ENCODE measurements at regions not wholly inside any gene's neighbourhood (a gene's known extent, or its start where the extent isn't known, plus 50 kb on each side); places are given as distances from the start of the nearest gene placed in this dataset.
"Not testable (repeated sequence)": the region's sequence is repeated elsewhere in the genome, so short reads cannot be mapped to it uniquely, and the experiment has no call there.

GRCh38 chr5:118518720-118519119 lies 469.6 kb downstream of the DTWD2 start:
- H3K27me3 ChIP-seq (ENCODE audit: insufficient read depth, low read depth) = no peaks in the 10 kb centered on the region
- H3K36me3 ChIP-seq (ENCODE audit: insufficient read depth) = no peaks in the 10 kb centered on the region
- H4K20me1 ChIP-seq (ENCODE audit: insufficient read depth) = no peaks in the 10 kb centered on the region
- no peak overlapping the region for H3K27ac ChIP-seq
- H3K4me2 ChIP-seq = no peak overlapping the region
- no peak overlapping the region for H2AFZ ChIP-seq (ENCODE audit: low read depth)
- H3K9ac ChIP-seq = no peak overlapping the region
- no peaks in the 10 kb centered on the region for H3K79me2 ChIP-seq (ENCODE audit: insufficient read depth, low read depth)
- no peak for TF ChIP-seq CTCF (conservative IDR thresholded peaks at IDR 0.05; ENCODE audit: low read depth, low read length)
- H3K4me1 ChIP-seq (ENCODE audit: low read depth, poor library complexity, severe bottlenecking) = no peaks in the 10 kb centered on the region
- no peak overlapping the region for H3K4me3 ChIP-seq (IDR thresholded peaks at IDR 0.05; ENCODE audit: insufficient read depth, low read depth, low read length)

- Histone ChIP-seq H4K20me1 (ENCODE audit: insufficient read depth) (no peaks in the 10 kb centered on the region), H3K4me1 (ENCODE audit: low read depth, poor library complexity, severe bottlenecking) (no peaks in the 10 kb centered on the region), H3K4me3 (IDR thresholded peaks at IDR 0.05; ENCODE audit: insufficient read depth, low read depth, low read length) (no peak overlapping the region), H2AFZ (ENCODE audit: low read depth) (no peak overlapping the region), H3K36me3 (ENCODE audit: insufficient read depth) (no peaks in the 10 kb centered on the region), H3K9ac (no peak overlapping the region), H3K79me2 (ENCODE audit: insufficient read depth, low read depth) (no peaks in the 10 kb centered on the region), H3K27ac (no peak overlapping the region), H3K27me3 (ENCODE audit: insufficient read depth, low read depth) (no peaks in the 10 kb centered on the region), H3K4me2 (no peak overlapping the region)
- no peak for TF ChIP-seq CTCF (conservative IDR thresholded peaks at IDR 0.05; ENCODE audit: low read depth, low read length)
Measured at GRCh38 chr5:118511846-118512245, 476.5 kb downstream of the DTWD2 start.

GRCh38 chr5:118506217-118506852 lies 482.0 kb downstream of the DTWD2 start:
- TF ChIP-seq CTCF (conservative IDR thresholded peaks at IDR 0.05; ENCODE audit: low read depth, low read length) = no peak

GRCh38 chr5:118502232-118502631 lies 486.1 kb downstream of the DTWD2 start:
- not testable (repeated sequence) for H2AFZ ChIP-seq (ENCODE audit: low read depth); H3K79me2 ChIP-seq (ENCODE audit: insufficient read depth, low read depth); H3K4me3 ChIP-seq (IDR thresholded peaks at IDR 0.05; ENCODE audit: insufficient read depth, low read depth, low read length); H3K27me3 ChIP-seq (ENCODE audit: insufficient read depth, low read depth); H3K36me3 ChIP-seq (ENCODE audit: insufficient read depth); H3K4me1 ChIP-seq (ENCODE audit: low read depth, poor library complexity, severe bottlenecking); H4K20me1 ChIP-seq (ENCODE audit: insufficient read depth); H3K4me2 ChIP-seq; H3K9ac ChIP-seq; H3K27ac ChIP-seq

More at GRCh38 chr5:118506217-118506852, 482.0 kb downstream of the DTWD2 start:
- Histone ChIP-seq H3K4me2 (no peak overlapping the region), H4K20me1 (ENCODE audit: insufficient read depth) (no peaks in the 10 kb centered on the region), H3K36me3 (ENCODE audit: insufficient read depth) (no peaks in the 10 kb centered on the region), H3K79me2 (ENCODE audit: insufficient read depth, low read depth) (no peaks in the 10 kb centered on the region), H2AFZ (ENCODE audit: low read depth) (no peak overlapping the region), H3K27me3 (ENCODE audit: insufficient read depth, low read depth) (no peaks in the 10 kb centered on the region), H3K4me1 (ENCODE audit: low read depth, poor library complexity, severe bottlenecking) (no peaks in the 10 kb centered on the region), H3K27ac (no peak overlapping the region), H3K9ac (no peak overlapping the region), H3K4me3 (IDR thresholded peaks at IDR 0.05; ENCODE audit: insufficient read depth, low read depth, low read length) (no peak overlapping the region)

GRCh38 chr5:118491351-118491750 lies 497.0 kb downstream of the DTWD2 start:
- Histone ChIP-seq H3K36me3 (ENCODE audit: insufficient read depth) (no peaks in the 10 kb centered on the region), H2AFZ (ENCODE audit: low read depth) (no peak overlapping the region), H3K4me1 (ENCODE audit: low read depth, poor library complexity, severe bottlenecking) (no peaks in the 10 kb centered on the region), H3K4me2 (no peak overlapping the region), H4K20me1 (ENCODE audit: insufficient read depth) (no peaks in the 10 kb centered on the region), H3K9ac (no peak overlapping the region), H3K27me3 (ENCODE audit: insufficient read depth, low read depth) (no peaks in the 10 kb centered on the region), H3K79me2 (ENCODE audit: insufficient read depth, low read depth) (no peaks in the 10 kb centered on the region), H3K4me3 (IDR thresholded peaks at IDR 0.05; ENCODE audit: insufficient read depth, low read depth, low read length) (no peak overlapping the region), H3K27ac (no peak overlapping the region)
- no peak for TF ChIP-seq CTCF (conservative IDR thresholded peaks at IDR 0.05; ENCODE audit: low read depth, low read length)

All from KMS-11 (cell line).